NCI-H2029 treated with DMSO at 0.1 percent for 48 hours (cell line): ENCODE measurements at regions not wholly inside any gene's neighbourhood (a gene's known extent, or its start where the extent isn't known, plus 50 kb on each side); places are given as distances from the start of the nearest gene placed in this dataset.

ENCODE experiments used
- DNase-seq: peaks from one replicate; lab custom pipeline; 2025; lab: John Stamatoyannopoulos, UW

DNA sequence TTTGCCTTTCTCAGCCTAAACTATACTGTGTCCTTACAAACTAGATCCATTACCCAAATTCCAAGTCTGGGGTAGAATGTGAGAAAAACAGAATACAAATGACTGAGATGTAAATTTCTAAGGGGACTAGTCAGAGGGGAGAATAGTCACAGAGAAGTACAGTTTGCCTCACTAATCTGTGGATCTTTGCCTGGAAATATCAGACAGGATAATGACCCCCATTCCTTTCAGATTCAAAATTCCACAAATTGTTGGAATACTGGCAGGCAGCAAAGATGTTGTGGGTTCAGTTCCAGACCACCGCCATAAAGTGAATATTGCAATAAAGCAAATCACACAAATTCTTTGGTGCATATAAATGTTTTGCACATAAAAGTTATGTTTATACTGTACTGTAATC, 762.8 kb upstream of the NR2F2 start:
- DNase-seq, result no peak

DNA sequence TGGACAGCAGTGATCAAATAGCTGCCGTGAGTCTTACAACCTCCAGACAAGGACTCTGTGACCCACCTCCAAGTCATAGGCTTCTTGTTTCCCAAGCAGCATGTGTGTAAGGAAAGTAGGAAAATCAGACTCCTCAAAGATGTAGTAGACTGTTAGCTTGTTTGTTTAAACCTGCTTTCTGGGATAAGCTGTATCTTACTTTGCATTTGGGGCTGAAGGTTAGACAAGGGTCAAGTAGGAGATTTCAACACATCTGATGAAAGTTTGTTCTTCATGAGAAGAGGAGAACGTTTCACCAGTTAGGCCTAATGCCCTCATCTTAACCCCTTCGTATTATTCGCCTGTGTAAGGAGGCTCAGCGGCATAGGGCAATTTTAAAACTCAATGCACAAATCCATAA, 756.4 kb upstream of the NR2F2 start:
- DNase-seq, result no peak

GRCh38 chr15:95577927-95578326, 752.6 kb upstream of the NR2F2 start:
- no peak for DNase-seq

- no peak for DNase-seq
Measured at GRCh38 chr15:95580121-95580520, 750.4 kb upstream of the NR2F2 start.

GRCh38 chr15:95581595-95581994, 748.9 kb upstream of the NR2F2 start:
- no peak for DNase-seq

- no peak for DNase-seq
Measured at GRCh38 chr15:95584088-95584487, 746.4 kb upstream of the NR2F2 start.

GRCh38 chr15:95588056-95588455, 742.4 kb upstream of the NR2F2 start:
- DNase-seq, result no peak

GRCh38 chr15:95590533-95591044, 739.9 kb upstream of the NR2F2 start:
- no peak for DNase-seq

DNA sequence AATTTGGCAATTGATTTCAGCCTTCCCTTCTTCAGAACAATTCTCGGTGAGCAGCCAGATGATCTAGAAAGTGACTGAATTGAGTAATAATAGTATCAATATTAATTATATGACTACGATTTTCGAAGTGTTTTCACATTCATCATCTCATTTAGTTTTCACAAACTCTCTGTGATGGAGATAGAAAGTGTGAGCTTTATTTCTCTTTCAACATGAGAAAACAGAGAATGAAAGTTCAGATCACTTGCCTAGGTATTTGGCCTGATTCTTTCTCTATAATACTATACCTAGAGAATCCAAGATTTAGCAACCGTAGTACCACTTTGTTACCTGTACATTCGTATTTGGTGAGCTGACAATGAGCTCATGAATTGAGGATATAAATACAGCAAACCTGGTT, 739.2 kb upstream of the NR2F2 start:
- DNase-seq, result no peak

GRCh38 chr15:95591886-95592285, 738.6 kb upstream of the NR2F2 start:
- DNase-seq, result no peak

DNA sequence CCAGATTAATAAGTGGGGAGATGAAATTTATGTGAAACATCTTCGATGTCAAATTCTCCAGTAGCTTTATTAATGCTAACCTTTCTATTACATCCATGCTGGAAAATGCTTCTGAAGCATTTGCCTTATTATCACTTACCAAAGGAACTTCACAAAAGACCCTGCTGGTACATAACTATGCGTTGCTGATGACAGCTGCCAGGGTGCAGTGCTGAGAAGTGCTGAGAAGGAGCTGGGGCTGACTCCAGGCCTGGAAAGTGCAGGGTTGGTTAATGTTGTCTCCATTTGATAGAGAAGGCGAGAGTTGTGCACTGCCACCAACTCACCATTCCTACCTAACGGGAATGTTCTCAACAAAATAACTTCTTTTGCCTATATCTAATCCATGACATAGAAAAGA, 736.0 kb upstream of the NR2F2 start:
- DNase-seq, result no peak

- no peak for DNase-seq
Measured at GRCh38 chr15:95595759-95596158, 734.7 kb upstream of the NR2F2 start.

GRCh38 chr15:95596496-95596895, 734.0 kb upstream of the NR2F2 start:
- no peak for DNase-seq

GRCh38 chr15:95598251-95598855, 732.1 kb upstream of the NR2F2 start:
- DNase-seq, result no peak

GRCh38 chr15:95600367-95600766, 730.1 kb upstream of the NR2F2 start:
- DNase-seq, result no peak

DNA sequence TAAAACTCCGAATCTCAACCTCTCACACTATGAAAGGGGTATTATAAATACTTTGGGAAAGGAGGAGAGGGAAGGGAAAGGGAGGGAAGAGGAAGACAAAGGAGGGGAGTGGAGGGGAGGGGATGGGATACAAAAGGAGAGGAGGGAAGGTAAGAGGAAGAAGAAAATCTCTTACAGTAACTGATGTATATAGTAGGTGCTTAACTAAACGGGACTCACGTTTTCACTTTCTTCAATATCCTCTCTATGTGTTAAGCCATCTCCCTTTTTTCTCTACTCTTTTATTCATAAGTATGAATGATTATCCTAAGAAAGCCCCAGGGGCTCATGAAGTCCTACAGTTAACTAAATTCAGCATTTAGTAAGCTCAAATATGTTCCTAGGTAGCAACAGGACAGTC, 729.6 kb upstream of the NR2F2 start:
- no peak for DNase-seq

- no peak for DNase-seq
Measured at GRCh38 chr15:95601525-95601924, 729.0 kb upstream of the NR2F2 start.

DNA sequence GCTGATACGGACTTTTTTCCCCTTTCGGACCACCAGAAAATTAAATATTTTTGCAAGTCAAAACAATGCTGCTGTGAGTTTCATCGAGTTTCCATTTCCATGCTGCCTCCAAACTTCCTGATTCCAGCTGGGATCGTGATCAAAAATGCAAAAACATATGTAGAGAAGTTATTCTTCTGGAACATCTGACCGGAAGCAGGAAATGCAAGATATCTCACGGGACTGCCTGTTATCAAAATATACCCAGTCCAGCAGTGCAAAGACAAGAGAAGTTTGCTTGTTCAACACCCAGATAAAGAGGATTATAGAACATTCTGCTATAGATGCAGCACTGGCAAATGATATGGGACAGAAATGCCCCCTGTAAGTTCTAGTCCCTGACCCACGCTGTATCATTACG, 726.7 kb upstream of the NR2F2 start:
- no peak for DNase-seq

DNA sequence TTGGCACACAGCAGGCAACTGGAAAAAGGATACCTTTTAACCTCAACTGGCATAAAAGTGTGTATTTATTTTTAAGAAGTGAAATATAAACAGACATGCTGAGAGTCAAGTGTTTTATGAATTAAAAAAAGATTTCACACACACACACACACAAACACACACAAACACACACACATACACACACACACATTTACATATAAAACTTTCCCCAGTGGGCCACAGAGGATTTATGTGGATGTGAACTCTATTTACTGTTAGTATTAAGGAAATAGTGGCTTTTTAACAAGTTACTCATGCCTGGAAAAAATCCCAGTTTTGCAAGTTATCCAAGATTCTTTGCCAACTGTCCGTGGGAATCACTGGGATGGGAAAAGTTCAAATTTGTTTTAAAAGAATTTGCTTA, 725.9 kb upstream of the NR2F2 start:
- DNase-seq, result no peak

GRCh38 chr15:95605098-95605497, 725.4 kb upstream of the NR2F2 start:
- DNase-seq, result no peak

DNA sequence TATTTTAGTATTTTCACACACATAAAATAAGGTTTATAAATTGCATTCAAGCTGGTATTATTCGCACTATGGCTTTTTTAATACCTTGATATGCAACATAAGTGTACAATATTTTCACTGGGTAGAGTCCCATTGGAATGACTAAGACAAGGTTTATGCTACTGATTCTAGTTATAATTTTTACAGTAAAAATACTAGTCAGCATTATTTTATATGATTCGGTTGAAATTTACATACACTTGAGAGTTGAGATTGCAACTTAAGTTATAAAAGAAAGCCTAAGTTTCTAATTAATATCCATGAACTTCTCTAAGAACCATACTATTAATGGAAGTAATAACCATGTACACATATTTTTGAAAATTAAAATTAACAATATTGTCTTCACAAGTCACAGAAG, 723.9 kb upstream of the NR2F2 start:
- no peak for DNase-seq

GRCh38 chr15:95608371-95608770, 722.1 kb upstream of the NR2F2 start:
- no peak for DNase-seq

GRCh38 chr15:95609096-95609495, 721.4 kb upstream of the NR2F2 start:
- no peak for DNase-seq

DNA sequence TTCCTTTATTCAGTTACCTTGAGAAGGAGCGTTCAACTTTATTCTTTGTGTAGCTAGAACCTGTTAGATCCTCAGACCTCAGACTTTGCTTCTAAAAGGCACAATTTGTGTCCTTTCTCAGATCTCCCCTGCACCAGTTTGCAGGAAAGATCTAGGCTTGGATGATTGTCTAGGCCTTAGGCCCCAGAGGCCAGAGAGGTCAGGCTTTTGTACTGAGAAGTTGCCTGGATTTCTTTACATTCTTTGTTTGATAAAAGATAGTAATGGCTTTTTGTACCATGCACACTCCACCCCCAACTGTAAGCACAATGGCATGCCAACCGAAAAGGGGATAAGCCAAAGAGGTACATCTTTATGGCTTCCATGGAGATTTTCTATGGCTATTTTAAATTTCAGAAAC, 719.6 kb upstream of the NR2F2 start:
- no peak for DNase-seq

- DNase-seq, result no peak
Measured at GRCh38 chr15:95615436-95615835, 715.1 kb upstream of the NR2F2 start.
